ENCODE measurements at regions not wholly inside any gene's neighbourhood (a gene's known extent, or its start where the extent isn't known, plus 50 kb on each side); places are given as distances from the start of the nearest gene placed in this dataset.

DNA sequence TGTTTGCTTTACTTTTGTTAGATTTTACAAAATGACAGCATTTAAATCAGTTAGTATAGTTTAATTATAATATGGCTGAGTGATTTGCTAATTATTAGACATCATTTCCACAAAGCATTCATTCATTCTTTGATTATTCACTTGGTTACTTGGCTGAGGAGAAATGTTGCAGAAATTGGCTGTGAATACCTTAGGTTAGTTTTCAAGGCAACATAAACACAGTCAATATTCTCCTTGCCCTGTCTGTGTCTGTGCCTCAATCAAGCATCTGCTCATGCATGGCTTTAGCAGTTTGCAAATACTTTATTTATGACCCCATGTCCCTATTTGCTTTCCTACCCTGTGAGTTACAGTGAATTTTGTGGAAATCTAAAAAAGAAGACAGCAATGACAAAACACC, 718.3 kb downstream of the EPM2A start:
- ATAC-seq (no peak), DNase-seq (no peak)
- H3K27me3 Mint-ChIP-seq: peaks cover 16% of the 10 kb centered on the region
- H3K4me1 Mint-ChIP-seq: no peaks in the 10 kb centered on the region
- no peaks in the 10 kb centered on the region for H3K36me3 Mint-ChIP-seq (ENCODE audit: low read depth)
- H3K27ac Mint-ChIP-seq: no peak overlapping the region
- H3K9me3 ChIP-seq (ENCODE audit: control insufficient read depth, low read length, poor library complexity, severe bottlenecking): no peaks in the 10 kb centered on the region
- H3K4me3 Mint-ChIP-seq: no peak overlapping the region

DNA sequence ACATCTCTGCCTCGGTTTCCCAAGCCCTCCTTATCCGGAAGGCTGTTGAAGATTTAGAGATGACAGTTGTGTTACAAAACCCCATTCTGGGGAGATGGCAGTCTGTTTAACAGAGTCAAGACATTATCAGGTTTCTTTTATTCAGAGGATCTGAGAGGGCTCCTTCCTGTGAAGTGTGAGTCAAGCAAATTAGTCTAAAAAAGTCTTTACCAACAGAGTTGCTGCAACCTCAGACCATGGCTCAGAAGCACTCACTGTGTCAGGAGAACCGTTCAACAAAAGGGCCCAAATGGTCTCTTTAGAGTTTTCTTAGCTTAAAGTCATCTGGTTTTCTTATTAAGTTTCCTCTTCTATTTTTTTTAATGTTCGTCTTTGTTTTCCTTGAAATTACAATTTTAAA, 717.8 kb downstream of the EPM2A start:
- H3K9me3 ChIP-seq (ENCODE audit: control insufficient read depth, low read length, poor library complexity, severe bottlenecking): no peaks in the 10 kb centered on the region
- peaks cover 16% of the 10 kb centered on the region for H3K27me3 Mint-ChIP-seq
- H3K36me3 Mint-ChIP-seq (ENCODE audit: low read depth): no peaks in the 10 kb centered on the region
- no peak overlapping the region for H3K4me3 Mint-ChIP-seq
- H3K4me1 Mint-ChIP-seq: no peaks in the 10 kb centered on the region
- no peak for ATAC-seq
- no peak overlapping the region for H3K27ac Mint-ChIP-seq
- no peak for DNase-seq

DNA sequence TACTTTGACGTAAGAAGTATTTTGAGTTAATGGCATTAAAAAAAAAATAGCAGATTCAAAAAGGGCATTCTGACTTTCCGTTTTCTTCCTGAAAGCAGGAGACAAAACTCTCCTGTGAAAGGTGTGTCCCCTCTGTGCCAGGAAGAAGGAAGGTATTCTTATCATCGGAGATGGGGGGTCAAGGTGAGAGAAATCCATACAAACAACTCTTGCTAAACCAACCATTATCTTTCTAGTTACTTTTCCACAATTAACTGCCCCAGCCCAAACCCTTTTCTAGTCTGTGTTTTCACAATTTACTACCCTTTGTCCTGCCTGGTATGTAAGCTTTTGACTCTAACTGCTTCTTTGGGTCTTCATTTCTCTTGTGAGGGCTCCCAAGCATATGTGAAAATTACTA, 717.3 kb downstream of the EPM2A start:
- no peak for DNase-seq
- no peak overlapping the region for H3K27ac Mint-ChIP-seq
- H3K4me1 Mint-ChIP-seq: no peaks in the 10 kb centered on the region
- H3K4me3 Mint-ChIP-seq: no peak overlapping the region
- no peaks in the 10 kb centered on the region for H3K36me3 Mint-ChIP-seq (ENCODE audit: low read depth)
- no peaks in the 10 kb centered on the region for H3K9me3 ChIP-seq (ENCODE audit: control insufficient read depth, low read length, poor library complexity, severe bottlenecking)
- no peak for ATAC-seq
- peaks cover 17% of the 10 kb centered on the region for H3K27me3 Mint-ChIP-seq

DNA sequence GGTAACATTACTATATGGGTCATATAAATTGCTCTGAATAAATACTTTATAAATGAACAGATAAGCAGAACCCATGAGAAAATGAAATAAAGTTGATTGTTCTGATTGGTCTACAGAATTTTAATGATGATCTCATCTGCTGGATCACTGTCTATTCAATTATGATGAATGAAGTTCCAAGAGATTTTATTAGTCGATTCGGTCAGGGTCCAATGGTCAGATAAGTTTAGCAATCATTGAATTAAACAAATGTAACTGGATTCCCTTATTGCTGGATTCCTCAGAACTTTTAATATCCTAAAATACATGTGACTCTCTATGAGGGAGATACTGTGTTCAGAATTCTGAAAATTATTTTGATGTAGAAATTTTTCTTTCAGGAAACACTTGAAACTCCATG, 715.2 kb downstream of the EPM2A start:
- no peak for ATAC-seq
- no peaks in the 10 kb centered on the region for H3K9me3 ChIP-seq (ENCODE audit: control insufficient read depth, low read length, poor library complexity, severe bottlenecking)

DNA sequence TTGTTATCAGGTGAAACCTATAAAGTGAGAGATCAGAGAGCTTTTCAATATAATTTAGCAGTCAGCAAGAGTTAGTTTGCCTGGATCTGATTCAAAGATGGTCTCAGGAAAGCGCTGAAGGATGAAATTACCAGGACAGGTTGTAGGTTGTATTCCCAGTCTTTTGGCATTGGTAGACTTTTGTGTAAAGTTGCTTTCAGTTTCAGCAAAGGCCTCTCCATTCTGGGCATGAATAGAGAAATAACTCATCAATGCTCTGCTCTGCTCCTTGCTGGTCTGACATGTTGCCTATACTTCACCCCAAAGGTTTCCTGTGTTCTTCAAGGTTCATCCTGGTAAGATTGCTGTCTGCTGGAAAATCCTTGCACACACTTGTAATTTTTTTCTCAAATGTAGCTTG, 714.8 kb downstream of the EPM2A start:
- no peak for ATAC-seq
- no peaks in the 10 kb centered on the region for H3K36me3 Mint-ChIP-seq (ENCODE audit: low read depth)

More for the DNA sequence above, 715.2 kb downstream of the EPM2A start:
- peaks cover 20% of the 10 kb centered on the region for H3K27me3 Mint-ChIP-seq
- no peak overlapping the region for H3K4me3 Mint-ChIP-seq
- H3K36me3 Mint-ChIP-seq (ENCODE audit: low read depth): no peaks in the 10 kb centered on the region
- no peaks in the 10 kb centered on the region for H3K4me1 Mint-ChIP-seq
- H3K27ac Mint-ChIP-seq: no peak overlapping the region
- DNase-seq: no peak

GRCh38 chr6:145022199-145022796, 713.0 kb downstream of the EPM2A start:
- peaks cover 2% of the 10 kb centered on the region for H3K4me1 Mint-ChIP-seq
- no peak for DNase-seq
- no peak overlapping the region for H3K4me3 Mint-ChIP-seq
- peaks cover 21% of the 10 kb centered on the region for H3K27me3 Mint-ChIP-seq
- no peak for ATAC-seq
- H3K36me3 Mint-ChIP-seq (ENCODE audit: low read depth): no peaks in the 10 kb centered on the region
- H3K27ac Mint-ChIP-seq: no peak overlapping the region
- H3K9me3 ChIP-seq (ENCODE audit: control insufficient read depth, low read length, poor library complexity, severe bottlenecking): no peaks in the 10 kb centered on the region

More for the DNA sequence above, 714.8 kb downstream of the EPM2A start:
- DNase-seq: no peak
- Mint-ChIP-seq H3K4me3 (no peak overlapping the region), H3K4me1 (no peaks in the 10 kb centered on the region), H3K27ac (no peak overlapping the region), H3K27me3 (peaks cover 20% of the 10 kb centered on the region)
- no peaks in the 10 kb centered on the region for H3K9me3 ChIP-seq (ENCODE audit: control insufficient read depth, low read length, poor library complexity, severe bottlenecking)

DNA sequence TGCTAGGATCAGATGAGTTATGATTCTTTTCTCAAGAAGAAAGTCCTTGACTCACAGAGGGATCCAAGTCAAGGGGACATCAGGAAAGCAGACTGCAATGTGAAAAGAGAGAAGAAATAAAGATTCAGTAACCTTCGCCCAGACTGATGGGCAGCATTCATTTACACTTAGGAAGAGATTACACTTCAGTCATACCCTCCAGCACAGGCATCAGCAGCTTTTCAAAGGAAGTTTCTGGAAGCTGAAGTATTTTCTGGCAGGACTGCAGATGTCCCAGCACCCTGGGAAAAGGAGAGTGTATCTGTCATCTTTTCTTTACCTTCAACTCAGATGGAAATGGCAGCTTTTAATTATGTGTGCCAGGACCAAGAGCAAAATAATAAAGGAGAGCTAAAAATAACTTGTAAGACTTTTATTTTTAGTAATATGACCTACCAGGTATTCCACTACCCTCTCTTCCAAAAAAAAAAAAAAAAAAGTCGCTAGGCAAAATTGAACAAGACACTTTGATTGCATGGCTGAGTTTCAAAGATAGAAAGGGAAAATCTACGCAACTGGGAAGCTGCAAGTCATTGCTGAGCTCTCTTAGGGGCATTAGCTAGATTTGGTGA, 712.1 kb downstream of the EPM2A start:
- peaks cover 22% of the 10 kb centered on the region for H3K27me3 Mint-ChIP-seq
- H3K27ac Mint-ChIP-seq: no peak overlapping the region
- no peaks in the 10 kb centered on the region for H3K9me3 ChIP-seq (ENCODE audit: control insufficient read depth, low read length, poor library complexity, severe bottlenecking)
- no peaks in the 10 kb centered on the region for H3K36me3 Mint-ChIP-seq (ENCODE audit: low read depth)
- H3K4me1 Mint-ChIP-seq: peaks cover 4% of the 10 kb centered on the region
- no peak for ATAC-seq
- no peak for DNase-seq
- no peak overlapping the region for H3K4me3 Mint-ChIP-seq

DNA sequence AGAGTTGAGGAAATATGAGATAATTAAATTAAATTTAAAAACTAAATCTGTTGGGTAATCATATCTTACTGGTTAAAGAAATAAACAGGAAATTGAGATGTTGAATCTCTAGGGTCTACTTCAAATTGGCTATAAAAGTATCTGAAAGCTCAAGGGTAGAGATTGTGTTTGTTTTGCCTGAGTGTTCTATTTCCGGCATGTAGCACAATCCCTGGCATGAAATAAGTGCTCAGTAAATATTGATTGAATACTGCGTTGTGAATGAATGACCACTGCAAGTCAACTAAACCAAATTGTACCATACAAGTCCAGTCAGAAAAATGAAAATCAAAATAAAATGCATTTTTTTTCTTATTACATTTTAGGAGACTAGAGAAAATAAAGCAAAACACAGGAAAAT, 709.8 kb downstream of the EPM2A start:
- no peaks in the 10 kb centered on the region for H3K9me3 ChIP-seq (ENCODE audit: control insufficient read depth, low read length, poor library complexity, severe bottlenecking)
- H3K27ac Mint-ChIP-seq: no peak overlapping the region
- no peak for ATAC-seq

GRCh38 chr6:145026267-145026679, 709.0 kb downstream of the EPM2A start:
- H3K27ac Mint-ChIP-seq: no peak overlapping the region
- ATAC-seq: no peak
- no peak for DNase-seq
- H3K27me3 Mint-ChIP-seq: peaks cover 25% of the 10 kb centered on the region
- no peak overlapping the region for H3K4me3 Mint-ChIP-seq
- H3K9me3 ChIP-seq (ENCODE audit: control insufficient read depth, low read length, poor library complexity, severe bottlenecking): no peaks in the 10 kb centered on the region
- H3K36me3 Mint-ChIP-seq (ENCODE audit: low read depth): no peaks in the 10 kb centered on the region
- peaks cover 4% of the 10 kb centered on the region for H3K4me1 Mint-ChIP-seq

More for the DNA sequence above, 709.8 kb downstream of the EPM2A start:
- Mint-ChIP-seq H3K4me1 (peaks cover 4% of the 10 kb centered on the region), H3K36me3 (ENCODE audit: low read depth) (no peaks in the 10 kb centered on the region), H3K4me3 (no peak overlapping the region), H3K27me3 (peaks cover 24% of the 10 kb centered on the region)
- no peak for DNase-seq

- Mint-ChIP-seq H3K36me3 (ENCODE audit: low read depth) (no peaks in the 10 kb centered on the region), H3K27me3 (peaks cover 28% of the 10 kb centered on the region), H3K4me3 (no peak overlapping the region), H3K27ac (no peak overlapping the region), H3K4me1 (peaks cover 4% of the 10 kb centered on the region)
- H3K9me3 ChIP-seq (ENCODE audit: control insufficient read depth, low read length, poor library complexity, severe bottlenecking): no peaks in the 10 kb centered on the region
- DNase-seq: no peak
- no peak for ATAC-seq
Observed at GRCh38 chr6:145028144-145028818, 707.0 kb downstream of the EPM2A start.

DNA sequence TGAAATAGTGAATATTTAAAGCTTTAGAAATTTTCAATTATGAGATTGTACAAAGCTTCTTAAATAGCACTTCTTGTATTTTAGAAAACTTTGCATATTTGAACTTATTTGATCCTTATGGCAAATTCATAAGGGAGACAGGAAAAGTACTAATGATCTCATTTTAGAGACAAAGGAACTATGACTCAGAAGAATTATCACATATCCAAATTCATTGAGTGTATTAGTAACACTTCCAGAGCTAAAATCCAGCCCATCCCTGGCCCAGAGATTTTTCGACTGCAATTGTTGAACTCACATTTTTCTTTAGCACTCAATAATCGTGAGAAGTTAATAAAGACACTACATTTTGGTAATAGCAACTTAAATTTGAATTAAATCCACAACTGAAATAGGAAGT, 704.3 kb downstream of the EPM2A start:
- ATAC-seq: no peak
- Mint-ChIP-seq H3K27me3 (peaks cover 45% of the 10 kb centered on the region), H3K36me3 (ENCODE audit: low read depth) (no peaks in the 10 kb centered on the region)

GRCh38 chr6:145031962-145032361, 703.4 kb downstream of the EPM2A start:
- H3K36me3 Mint-ChIP-seq (ENCODE audit: low read depth): no peaks in the 10 kb centered on the region
- H3K4me3 Mint-ChIP-seq: no peak overlapping the region
- ATAC-seq (no peak), DNase-seq (no peak)
- no peak overlapping the region for H3K27ac Mint-ChIP-seq
- peaks cover 2% of the 10 kb centered on the region for H3K4me1 Mint-ChIP-seq
- no peaks in the 10 kb centered on the region for H3K9me3 ChIP-seq (ENCODE audit: control insufficient read depth, low read length, poor library complexity, severe bottlenecking)
- H3K27me3 Mint-ChIP-seq: peaks cover 45% of the 10 kb centered on the region

More for the DNA sequence above, 704.3 kb downstream of the EPM2A start:
- Mint-ChIP-seq H3K27ac (no peak overlapping the region), H3K4me1 (peaks cover 4% of the 10 kb centered on the region), H3K4me3 (no peak overlapping the region)
- no peak for DNase-seq
- H3K9me3 ChIP-seq (ENCODE audit: control insufficient read depth, low read length, poor library complexity, severe bottlenecking): no peaks in the 10 kb centered on the region

DNA sequence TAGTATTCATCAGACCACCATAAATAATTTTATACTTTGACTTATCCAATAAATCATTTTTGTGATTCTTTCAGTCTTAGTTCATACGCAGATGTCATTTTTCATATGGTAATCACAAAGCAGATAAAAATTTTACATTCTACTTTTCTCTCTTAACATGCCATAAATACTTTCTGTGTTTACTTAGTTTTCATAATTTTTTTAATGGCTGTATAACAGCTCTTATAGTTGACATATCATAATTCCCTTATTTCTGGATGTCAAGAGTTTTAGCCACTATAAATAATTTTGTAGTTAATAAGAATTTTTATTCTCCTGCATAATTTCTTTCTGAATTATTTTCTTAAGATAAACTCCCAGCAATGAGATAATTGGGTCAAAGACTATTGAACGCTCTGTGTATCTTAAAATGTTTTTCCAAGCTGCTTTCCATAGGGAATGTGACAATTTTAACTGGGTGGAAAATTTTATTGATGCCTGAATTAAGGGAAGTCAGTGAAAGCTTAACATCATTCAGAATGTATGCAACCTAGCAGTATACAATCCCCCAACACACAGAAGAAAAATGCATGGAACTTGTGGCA, 702.7 kb downstream of the EPM2A start:
- H3K4me3 Mint-ChIP-seq: no peak overlapping the region
- no peaks in the 10 kb centered on the region for H3K36me3 Mint-ChIP-seq (ENCODE audit: low read depth)
- H3K27ac Mint-ChIP-seq: no peak overlapping the region
- peaks cover 2% of the 10 kb centered on the region for H3K4me1 Mint-ChIP-seq
- ATAC-seq (no peak), DNase-seq (no peak)
- H3K27me3 Mint-ChIP-seq: peaks cover 39% of the 10 kb centered on the region
- H3K9me3 ChIP-seq (ENCODE audit: control insufficient read depth, low read length, poor library complexity, severe bottlenecking): no peaks in the 10 kb centered on the region

Measured in T-helper 17 cell (primary cell).